ENCODE measurements at regions not wholly inside any gene's neighbourhood (a gene's known extent, or its start where the extent isn't known, plus 50 kb on each side); places are given as distances from the start of the nearest gene placed in this dataset.
"Not testable (repeated sequence)": the region's sequence is repeated elsewhere in the genome, so short reads cannot be mapped to it uniquely, and the experiment has no call there.

GRCh38 chr1:68677684-68678351 lies 180.9 kb upstream of the DEPDC1 start:
- no peak for DNase-seq

- no peak for DNase-seq
These were observed 199.3 kb upstream of the DEPDC1 start for GRCh38 chr1:68696221-68696620.

GRCh38 chr1:68703921-68704354 lies 207.1 kb upstream of the DEPDC1 start:
- DNase-seq, result no peak

GRCh38 chr1:68704800-68705443 lies 208.0 kb upstream of the DEPDC1 start:
- no peak for DNase-seq

- no peak for DNase-seq
These were observed 208.6 kb upstream of the DEPDC1 start for GRCh38 chr1:68705466-68705865.

- DNase-seq, result no peak
These were observed 209.9 kb upstream of the DEPDC1 start for GRCh38 chr1:68706639-68707317.

- DNase-seq, result no peak
These were observed 220.4 kb upstream of the DEPDC1 start for GRCh38 chr1:68717330-68717729.

- no peak for DNase-seq
These were observed 223.6 kb upstream of the DEPDC1 start for GRCh38 chr1:68720476-68720875.

GRCh38 chr1:68723791-68724190 lies 226.9 kb upstream of the DEPDC1 start:
- DNase-seq, result no peak

- DNase-seq, result no peak
These were observed 228.3 kb upstream of the DEPDC1 start for GRCh38 chr1:68725001-68725752.

- not testable (repeated sequence) for DNase-seq
These were observed 242.6 kb upstream of the DEPDC1 start for GRCh38 chr1:68739486-68739885.

GRCh38 chr1:68745011-68745410 lies 248.1 kb upstream of the DEPDC1 start:
- DNase-seq, result no peak

- no peak for DNase-seq
These were observed 248.6 kb upstream of the DEPDC1 start for GRCh38 chr1:68745451-68745850.

- no peak for DNase-seq
These were observed 249.5 kb upstream of the DEPDC1 start for GRCh38 chr1:68746378-68746777.

GRCh38 chr1:68751723-68752122 lies 254.8 kb upstream of the DEPDC1 start:
- no peak for DNase-seq

- no peak for DNase-seq
These were observed 261.9 kb upstream of the DEPDC1 start for GRCh38 chr1:68758666-68759209.

- no peak for DNase-seq
These were observed 271.1 kb upstream of the DEPDC1 start for GRCh38 chr1:68767941-68768340.

- DNase-seq, result no peak
These were observed 273.9 kb upstream of the DEPDC1 start for GRCh38 chr1:68770817-68771216.

GRCh38 chr1:68777851-68778250 lies 281.0 kb upstream of the DEPDC1 start:
- no peak for DNase-seq

GRCh38 chr1:68779841-68780240 lies 283.0 kb upstream of the DEPDC1 start:
- not testable (repeated sequence) for DNase-seq

- DNase-seq, result no peak
These were observed 284.0 kb upstream of the DEPDC1 start for GRCh38 chr1:68780919-68781318.

GRCh38 chr1:68782890-68783289 lies 286.0 kb upstream of the DEPDC1 start:
- DNase-seq, result no peak

- DNase-seq, result no peak
These were observed 288.4 kb upstream of the DEPDC1 start for GRCh38 chr1:68785328-68785727.

All from NCI-H1417 treated with DMSO at 0.1 percent for 48 hours (cell line).